Fibroblast of lung (primary cell): ENCODE measurements at regions not wholly inside any gene's neighbourhood (a gene's known extent, or its start where the extent isn't known, plus 50 kb on each side); places are given as distances from the start of the nearest gene placed in this dataset.

ENCODE experiments used
- CTCF ChIP-seq, 2 donors: IDR thresholded peaks in 1 of 2; conservative IDR thresholded peaks in 1 of 2; 1 replicate in 1 of 2; 2 replicates in 1 of 2; pipeline ENCODE4 v1.5.1; 2011 to 2012; ENCODE audit warnings: low read length in 2 of 2, control low read depth in 1 of 2, inconsistent platforms in 1 of 2, low read depth in 1 of 2, mild to moderate bottlenecking in 1 of 2
- EZH2 ChIP-seq: IDR thresholded peaks from 2 replicates; pipeline ENCODE4 v1.5.1; 2012; ENCODE audit warnings: low read length, control low read depth, mild to moderate bottlenecking; ENCODE audit errors: missing control alignments

GRCh38 chr10:52453501-52453900 is 139.4 kb downstream of the DKK1 start:
- TF ChIP-seq EZH2, result no peak
- no peak for TF ChIP-seq CTCF (conservative IDR thresholded peaks at IDR 0.05 in 1 of 2, IDR thresholded peaks at IDR 0.05 in 1 of 2; ENCODE audit: low read depth in 1 of 2, low read length in 2 of 2)
